ENCODE measurements at regions not wholly inside any gene's neighbourhood (a gene's known extent, or its start where the extent isn't known, plus 50 kb on each side); places are given as distances from the start of the nearest gene placed in this dataset.
"Not testable (repeated sequence)": the region's sequence is repeated elsewhere in the genome, so short reads cannot be mapped to it uniquely, and the experiment has no call there.

- no peak for DNase-seq (ENCODE audit: low read depth, low spot score)
Observed at GRCh38 chr7:80082213-80082612, 52.4 kb upstream of the GNAI1 start.

DNA sequence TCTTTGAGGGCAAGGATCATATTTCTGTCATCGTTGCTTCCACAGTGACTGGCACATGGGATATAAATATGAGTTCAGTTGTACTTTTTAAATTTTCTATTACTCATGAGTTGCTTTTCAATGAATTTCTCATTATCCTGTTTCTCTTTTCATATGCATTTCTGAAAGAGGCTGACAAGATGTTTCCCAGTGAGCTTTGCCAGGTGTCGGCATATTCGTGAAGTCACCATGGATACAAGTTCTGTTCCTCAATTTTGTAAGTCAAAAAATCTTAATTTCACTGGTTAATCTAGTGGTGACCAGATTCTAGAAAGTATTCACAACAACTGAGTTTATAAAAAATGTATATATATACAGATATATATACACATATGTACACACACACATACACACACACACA is 55.7 kb upstream of the GNAI1 start:
- no peak for DNase-seq (ENCODE audit: low read depth, low spot score)

DNA sequence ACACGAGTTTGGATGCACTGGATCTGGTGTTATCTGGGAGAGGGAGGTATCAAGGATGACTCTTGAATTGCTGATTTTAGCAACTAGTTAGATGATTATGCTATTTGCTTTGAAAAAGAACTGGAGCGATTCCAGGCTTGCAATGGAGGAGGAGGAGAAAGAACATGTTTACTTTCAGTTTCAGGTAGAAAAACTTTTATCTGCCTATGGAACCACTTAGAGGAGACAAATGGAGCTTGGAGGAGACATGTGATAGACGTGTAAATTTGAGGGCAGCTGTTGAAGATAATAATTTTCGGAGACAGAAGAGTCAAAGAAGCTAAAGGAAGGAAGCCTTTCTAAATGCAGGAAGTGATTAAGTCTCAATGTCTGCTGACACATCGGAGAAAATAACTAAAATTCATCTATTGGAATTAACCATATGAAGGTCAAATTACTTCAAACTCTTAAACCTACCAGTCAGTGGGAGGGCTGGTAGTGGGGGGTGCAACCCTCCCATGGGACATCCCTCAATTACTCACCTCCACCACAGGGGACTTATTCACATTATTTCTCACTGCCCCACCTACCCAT is 56.4 kb upstream of the GNAI1 start:
- DNase-seq (ENCODE audit: low read depth, low spot score): no peak

GRCh38 chr7:80070391-80070790 is 64.2 kb upstream of the GNAI1 start:
- DNase-seq (ENCODE audit: low read depth, low spot score): no peak

GRCh38 chr7:80066639-80067038 is 68.0 kb upstream of the GNAI1 start:
- DNase-seq (ENCODE audit: low read depth, low spot score): no peak

GRCh38 chr7:80063834-80064233 is 70.8 kb upstream of the GNAI1 start:
- no peak for DNase-seq (ENCODE audit: low read depth, low spot score)

- peak; percentile 3 for DNase-seq (ENCODE audit: low read depth, low spot score)
Observed at GRCh38 chr7:80060218-80060806, 74.3 kb upstream of the GNAI1 start.

- DNase-seq (ENCODE audit: low read depth, low spot score): no peak
Observed at GRCh38 chr7:80057488-80057887, 77.1 kb upstream of the GNAI1 start.

DNA sequence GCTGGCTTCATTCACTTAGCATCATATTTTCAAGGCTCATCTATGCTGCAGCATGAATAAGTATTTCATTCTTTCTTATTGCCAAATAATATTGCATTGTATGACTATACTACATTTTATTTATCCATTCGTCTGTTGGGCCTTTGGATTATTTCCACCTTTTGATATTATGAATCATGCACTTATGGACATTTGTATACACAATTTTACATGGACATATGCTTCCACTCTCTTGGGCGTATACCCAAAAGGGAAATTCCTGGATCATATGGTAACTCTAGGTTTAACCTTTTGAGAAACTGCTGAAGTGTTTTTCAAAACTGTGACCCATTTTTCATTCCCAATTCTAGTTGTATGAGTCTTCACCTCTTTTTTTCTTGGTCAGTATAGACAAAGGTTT is 80.3 kb upstream of the GNAI1 start:
- no peak for DNase-seq (ENCODE audit: low read depth, low spot score)

GRCh38 chr7:80053124-80053523 is 81.5 kb upstream of the GNAI1 start:
- no peak for DNase-seq (ENCODE audit: low read depth, low spot score)

DNA sequence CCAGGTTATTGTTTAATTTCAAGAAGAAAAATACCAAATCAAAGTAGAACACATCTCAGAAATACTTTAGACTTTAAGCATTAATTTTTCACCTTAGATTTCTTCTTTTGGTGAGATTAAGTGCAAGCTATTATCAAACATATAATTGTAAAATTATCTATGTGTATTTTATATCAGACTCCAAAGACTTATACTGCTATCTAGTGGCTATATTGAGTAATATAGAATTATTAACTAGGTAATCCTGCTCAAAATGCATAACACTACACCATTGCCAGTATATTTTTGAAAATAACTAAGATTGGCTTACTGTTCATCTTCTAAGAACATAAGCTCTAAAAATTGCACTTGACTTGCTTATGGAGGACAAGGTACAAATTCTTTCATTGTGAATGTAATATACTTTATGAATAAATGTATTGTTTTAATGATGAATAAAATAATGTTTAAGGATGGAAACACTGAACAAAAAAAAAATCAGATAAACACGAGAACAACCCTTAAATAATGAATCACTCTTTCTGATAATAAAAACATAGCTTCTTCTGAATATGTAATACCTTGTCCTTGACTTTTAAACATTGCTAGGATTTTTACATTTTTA is 86.7 kb upstream of the GNAI1 start:
- no peak for DNase-seq (ENCODE audit: low read depth, low spot score)

GRCh38 chr7:80047032-80047431 is 87.6 kb upstream of the GNAI1 start:
- no peak for DNase-seq (ENCODE audit: low read depth, low spot score)

- no peak for DNase-seq (ENCODE audit: low read depth, low spot score)
Observed at GRCh38 chr7:80044796-80045195, 89.8 kb upstream of the GNAI1 start.

DNA sequence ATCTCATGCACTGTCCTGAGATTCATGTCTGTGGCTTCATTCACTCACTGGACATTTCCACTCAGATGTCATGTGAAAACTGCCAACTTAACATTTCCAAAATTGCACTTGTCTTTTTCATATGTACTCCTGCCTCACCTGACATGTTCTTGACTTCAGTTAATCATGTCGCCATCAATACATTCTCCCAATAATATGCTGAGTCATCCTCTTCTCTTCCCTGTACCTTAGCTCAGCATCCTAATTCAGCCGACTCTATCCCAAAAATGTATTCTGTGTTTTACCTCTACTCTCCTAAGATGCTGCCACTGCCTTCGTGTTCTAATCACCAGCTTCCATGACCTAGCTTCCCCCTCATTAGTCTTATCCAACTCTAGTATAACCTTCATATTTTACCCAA is 93.9 kb upstream of the GNAI1 start:
- no peak for DNase-seq (ENCODE audit: low read depth, low spot score)

DNA sequence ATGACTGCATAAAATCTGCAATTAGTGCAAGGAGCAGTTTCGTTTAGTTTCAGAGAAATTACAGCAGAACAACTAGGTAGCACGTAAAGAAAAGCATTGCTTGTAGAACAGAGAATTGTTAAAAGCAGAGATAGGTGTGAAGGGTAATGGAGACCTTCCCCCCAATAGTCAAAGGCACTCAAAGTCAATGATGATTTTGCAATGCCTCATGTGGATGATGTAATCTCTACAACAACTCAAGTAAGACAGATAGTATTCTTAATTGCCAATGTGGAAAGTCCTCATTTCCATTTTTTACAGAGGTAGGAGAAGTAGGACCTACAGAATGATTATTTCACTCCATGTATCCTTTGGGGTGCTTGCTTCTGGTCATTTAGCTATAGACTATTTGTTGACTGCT is 94.3 kb upstream of the GNAI1 start:
- DNase-seq (ENCODE audit: low read depth, low spot score): no peak

DNA sequence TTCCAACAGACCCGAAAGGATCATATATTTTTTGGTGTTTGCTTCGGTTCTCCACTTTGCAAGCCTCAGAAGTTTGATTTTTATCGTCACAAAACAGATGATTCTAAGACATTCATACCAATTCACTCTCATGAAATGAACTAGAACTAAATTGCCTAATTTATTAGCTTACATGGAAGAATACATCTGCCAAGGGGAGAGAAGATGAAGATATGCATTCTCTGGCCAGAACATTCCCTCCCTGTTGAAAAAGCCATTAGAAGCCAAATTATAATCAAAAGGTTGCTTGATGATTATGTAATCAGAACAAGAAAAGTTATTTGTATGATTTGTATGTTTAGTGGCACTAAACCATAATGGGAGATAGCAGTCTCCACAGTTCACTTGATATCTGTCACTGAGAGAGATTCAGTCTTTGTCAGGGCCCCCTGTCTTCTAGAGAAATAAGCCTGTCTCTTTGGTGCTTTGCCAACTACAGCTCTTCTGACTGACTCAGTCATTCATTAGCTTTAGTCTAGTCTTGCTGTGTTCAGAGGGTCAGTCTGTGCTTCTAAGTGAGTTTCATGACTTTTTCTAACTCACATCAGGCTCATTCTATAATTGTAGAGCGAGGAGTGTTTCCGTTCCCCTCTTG is 95.3 kb upstream of the GNAI1 start:
- no peak for DNase-seq (ENCODE audit: low read depth, low spot score)

- no peak for DNase-seq (ENCODE audit: low read depth, low spot score)
Observed at GRCh38 chr7:80037689-80038088, 96.9 kb upstream of the GNAI1 start.

DNA sequence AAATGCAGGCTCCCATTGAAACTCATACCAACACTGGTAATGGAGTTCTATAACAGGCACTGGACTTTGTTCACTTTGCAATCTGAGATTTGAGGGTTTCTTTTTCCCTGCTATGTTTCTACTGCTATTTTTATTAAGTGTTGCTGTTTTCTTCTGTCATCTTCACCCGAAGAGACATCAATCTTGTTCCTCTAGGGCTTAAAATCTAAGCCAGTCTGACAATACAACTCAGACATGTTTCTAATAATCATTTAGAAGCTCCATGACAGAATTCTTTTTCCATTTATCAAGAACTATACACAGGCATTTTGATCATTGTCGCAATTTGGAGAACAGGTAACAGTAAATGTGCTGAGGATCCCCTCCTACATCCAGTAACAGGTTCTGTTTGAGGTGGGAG is 98.5 kb upstream of the GNAI1 start:
- DNase-seq (ENCODE audit: low read depth, low spot score): no peak

DNA sequence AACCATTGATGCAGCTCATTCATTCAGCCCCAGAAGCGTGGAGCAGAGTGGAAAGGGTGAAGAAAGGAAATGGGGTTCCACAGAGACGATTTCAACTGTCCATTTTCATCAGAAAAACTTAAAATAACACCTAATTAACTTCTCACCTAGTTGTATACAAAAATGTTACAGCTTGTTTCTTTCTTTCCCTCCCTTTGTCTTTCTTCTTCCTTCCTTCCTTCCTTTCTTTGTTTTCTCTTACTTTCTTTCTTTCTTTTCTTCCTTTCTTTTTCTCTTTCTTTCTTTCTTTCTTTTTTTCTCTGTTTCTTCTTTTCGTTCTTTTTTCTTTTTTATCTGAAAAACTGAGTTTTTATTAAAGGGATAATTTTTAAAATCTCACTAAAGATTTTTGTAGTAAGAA is 105.9 kb upstream of the GNAI1 start:
- no peak for DNase-seq (ENCODE audit: low read depth, low spot score)

GRCh38 chr7:80027611-80028173 is 106.9 kb upstream of the GNAI1 start:
- no peak for DNase-seq (ENCODE audit: low read depth, low spot score)

- no peak for DNase-seq (ENCODE audit: low read depth, low spot score)
Observed at GRCh38 chr7:80026766-80027165, 107.9 kb upstream of the GNAI1 start.

- DNase-seq (ENCODE audit: low read depth, low spot score): not testable (repeated sequence)
Observed at GRCh38 chr7:80020277-80020676, 114.4 kb upstream of the GNAI1 start.

DNA sequence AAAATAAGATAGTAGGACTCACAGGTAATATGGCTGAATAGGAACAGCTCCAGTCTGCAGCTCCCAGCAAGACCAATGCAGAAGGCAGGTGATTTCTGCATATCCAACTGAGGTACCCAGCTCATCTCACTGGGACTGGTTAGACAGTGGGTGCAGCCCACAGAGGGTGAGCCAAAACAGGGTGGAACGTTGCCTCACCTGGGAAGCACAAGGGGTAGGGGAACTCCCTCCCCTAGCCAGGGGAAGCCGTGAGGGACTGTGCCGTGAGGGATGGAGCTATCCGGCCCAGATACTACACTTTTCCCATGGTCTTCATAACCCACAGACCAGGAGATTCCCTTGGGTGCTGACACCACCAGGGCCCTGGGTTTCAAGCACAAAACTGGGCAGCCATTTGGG is 114.8 kb upstream of the GNAI1 start:
- DNase-seq (ENCODE audit: low read depth, low spot score): not testable (repeated sequence)

Measured in iPS DF 19.7 (cell line).